22Rv1 (cell line): ENCODE measurements at regions not wholly inside any gene's neighbourhood (a gene's known extent, or its start where the extent isn't known, plus 50 kb on each side); places are given as distances from the start of the nearest gene placed in this dataset.

Source experiments
- H3K27ac ChIP-seq: fragments of 450-650 bp; 2 replicates; pipeline ENCODE4 v1.5.1; 2017
- CTCF ChIP-seq: fragments of 450-650 bp; IDR thresholded peaks from 2 replicates; pipeline ENCODE4 v1.5.1; 2017; ENCODE audit warnings: mild to moderate bottlenecking
- ZFX ChIP-seq: fragments of 450-650 bp; IDR thresholded peaks from 2 replicates; pipeline ENCODE4 v1.6.1; 2017; ENCODE audit warnings: antibody characterized with exemption, borderline replicate concordance

- no peak for TF ChIP-seq CTCF
- no peak for TF ChIP-seq ZFX
- H3K27ac ChIP-seq, result no peak overlapping the region
These were observed 205.9 kb upstream of the PPP2R3A start for GRCh38 chr3:135759651-135760050.

- TF ChIP-seq ZFX (no peak), CTCF (no peak)
- no peak overlapping the region for H3K27ac ChIP-seq
These were observed 204.9 kb upstream of the PPP2R3A start for GRCh38 chr3:135760581-135760980.

- H3K27ac ChIP-seq, result no peak overlapping the region
- TF ChIP-seq ZFX (no peak), CTCF (no peak)
These were observed 203.2 kb upstream of the PPP2R3A start for GRCh38 chr3:135762188-135762856.

DNA sequence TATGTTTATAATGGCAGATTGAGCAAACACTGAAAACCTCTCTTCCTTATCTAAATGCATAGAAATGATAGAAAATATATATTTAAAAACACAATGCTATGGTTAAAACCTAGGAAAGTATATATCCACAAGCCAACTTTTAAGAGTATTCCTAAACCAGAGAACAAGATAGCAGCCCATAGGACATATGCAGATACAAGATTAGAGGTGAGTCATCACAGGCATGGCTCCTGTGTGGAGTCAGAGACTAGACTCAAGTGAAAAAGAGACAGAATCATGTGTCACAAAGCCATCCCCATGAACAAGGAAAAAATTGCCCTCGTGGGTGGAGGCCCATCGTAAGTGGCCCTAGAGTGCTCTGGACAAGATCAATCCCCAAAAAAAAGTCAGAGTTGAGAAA lies 199.4 kb upstream of the PPP2R3A start:
- no peak for TF ChIP-seq ZFX
- TF ChIP-seq CTCF, result no peak

GRCh38 chr3:135771760-135772159 lies 193.8 kb upstream of the PPP2R3A start:
- no peak for TF ChIP-seq CTCF
- TF ChIP-seq ZFX, result no peak
- H3K27ac ChIP-seq, result no peak overlapping the region

More for the DNA sequence above, 199.4 kb upstream of the PPP2R3A start:
- no peak overlapping the region for H3K27ac ChIP-seq

DNA sequence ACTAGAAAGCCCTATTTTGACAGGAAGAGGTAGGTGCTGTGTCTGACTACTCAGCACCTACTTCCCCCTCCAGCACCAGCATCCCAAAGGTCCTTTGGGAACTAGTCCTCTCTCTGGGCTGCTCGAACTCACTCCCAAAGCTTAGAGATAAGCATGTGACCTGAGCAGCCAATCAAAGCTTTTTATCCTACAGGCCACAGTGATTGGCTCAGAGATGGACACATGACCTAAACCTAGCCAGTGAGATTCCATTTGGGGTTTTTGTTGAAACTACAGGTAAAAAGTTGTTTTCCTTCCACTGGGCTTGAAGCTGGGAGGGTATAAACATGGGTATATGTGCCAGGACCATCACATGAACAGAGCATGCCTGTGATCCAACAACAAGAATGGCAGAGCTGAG lies 186.5 kb upstream of the PPP2R3A start:
- no peak overlapping the region for H3K27ac ChIP-seq
- TF ChIP-seq CTCF (no peak), ZFX (no peak)

DNA sequence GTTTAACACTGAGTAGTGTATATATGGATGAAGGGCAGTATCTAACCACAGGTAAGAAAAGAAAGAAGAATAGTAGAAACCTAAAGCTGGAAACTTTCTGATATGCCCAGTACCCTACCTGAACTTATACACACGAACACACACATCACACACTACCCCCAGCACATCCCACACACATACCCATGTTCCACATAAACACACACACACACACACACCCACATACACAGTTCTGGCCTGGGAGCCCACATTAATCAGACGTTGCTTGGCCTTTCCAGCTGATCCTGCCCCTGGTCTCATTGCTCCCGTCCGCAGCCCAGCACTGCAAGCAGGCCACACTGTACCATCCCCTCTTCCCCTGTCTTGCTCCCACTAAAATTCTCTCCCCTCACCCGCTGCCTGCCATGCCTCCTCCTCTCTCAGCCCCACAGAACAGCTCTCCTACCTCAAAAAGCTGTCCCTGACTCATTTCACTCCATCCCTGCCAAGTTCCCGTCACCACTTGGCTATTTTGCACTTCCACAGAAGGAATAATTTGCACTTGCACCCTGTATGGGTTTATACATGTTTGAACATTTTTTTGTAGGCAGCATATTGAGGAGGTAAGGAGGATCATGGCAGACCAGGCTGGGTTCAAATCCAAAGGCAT lies 185.8 kb upstream of the PPP2R3A start:
- no peak for TF ChIP-seq CTCF
- no peak for TF ChIP-seq ZFX
- H3K27ac ChIP-seq, result no peak overlapping the region
